Karpas-422 (cell line): ENCODE measurements at regions not wholly inside any gene's neighbourhood (a gene's known extent, or its start where the extent isn't known, plus 50 kb on each side); places are given as distances from the start of the nearest gene placed in this dataset.
"Not testable (repeated sequence)": the region's sequence is repeated elsewhere in the genome, so short reads cannot be mapped to it uniquely, and the experiment has no call there.

Experiments used
- DNase-seq: peaks from one replicate; pipeline ENCODE4 v3.0.0-alpha.2; 2015
- H2AFZ ChIP-seq: fragments of 200-600 bp; sonication (generic); 2 replicates; pipeline ENCODE4 v1.6.1; 2014; ENCODE audit warnings: antibody characterized with exemption, low read length, mixed read lengths
- H3K27ac ChIP-seq: fragments of 200-600 bp; sonication (generic); 2 replicates; pipeline ENCODE4 v1.5.1; 2014; ENCODE audit warnings: mild to moderate bottlenecking, low read length, moderate library complexity
- H3K27me3 ChIP-seq: fragments of 200-600 bp; sonication (generic); 2 replicates; pipeline ENCODE4 v1.6.1; 2014; ENCODE audit warnings: low read length, mixed read lengths
- H3K36me3 ChIP-seq: fragments of 200-600 bp; sonication (generic); 2 replicates; pipeline ENCODE4 v1.6.1; 2014; ENCODE audit warnings: low read length, mixed read lengths; ENCODE audit not compliant: insufficient read depth
- H3K4me1 ChIP-seq: fragments of 200-600 bp; sonication (generic); 2 replicates; pipeline ENCODE4 v1.6.1; 2014; ENCODE audit warnings: mild to moderate bottlenecking, low read length, mixed read lengths
- H3K4me2 ChIP-seq: fragments of 200-600 bp; sonication (generic); 2 replicates; pipeline ENCODE4 v1.6.1; 2014; ENCODE audit warnings: low read length, low read depth, mild to moderate bottlenecking; ENCODE audit not compliant: poor library complexity, severe bottlenecking
- H3K4me3 ChIP-seq: fragments of 200-600 bp; sonication (generic); 2 replicates; pipeline ENCODE4 v1.5.1; 2014; ENCODE audit warnings: mild to moderate bottlenecking, antibody characterized with exemption, low read length, mixed read lengths
- H3K79me2 ChIP-seq: fragments of 200-600 bp; sonication (generic); 2 replicates; pipeline ENCODE4 v1.6.1; 2014; ENCODE audit warnings: mild to moderate bottlenecking, low read length, mixed read lengths
- H3K9ac ChIP-seq: fragments of 200-600 bp; sonication (generic); 2 replicates; pipeline ENCODE4 v1.6.0; 2014; ENCODE audit warnings: low read length
- H3K9me2 ChIP-seq: fragments of 200-600 bp; sonication (generic), shearing (Covaris generic); replicated peaks from 2 replicates; pipeline ENCODE4 v1.6.0; 2014; ENCODE audit warnings: mild to moderate bottlenecking, low read length, moderate library complexity; ENCODE audit not compliant: insufficient read depth
- H3K9me3 ChIP-seq: fragments of 300-700, 200-600 bp; sonication (generic); 2 replicates; pipeline ENCODE4 v1.6.1; 2014; ENCODE audit warnings: low read length, mixed read lengths
- H4K20me1 ChIP-seq: fragments of 200-600 bp; sonication (generic); 2 replicates; pipeline ENCODE4 v1.6.1; 2014; ENCODE audit warnings: mild to moderate bottlenecking, antibody characterized with exemption, low read length, low read depth; ENCODE audit not compliant: insufficient read depth

DNA sequence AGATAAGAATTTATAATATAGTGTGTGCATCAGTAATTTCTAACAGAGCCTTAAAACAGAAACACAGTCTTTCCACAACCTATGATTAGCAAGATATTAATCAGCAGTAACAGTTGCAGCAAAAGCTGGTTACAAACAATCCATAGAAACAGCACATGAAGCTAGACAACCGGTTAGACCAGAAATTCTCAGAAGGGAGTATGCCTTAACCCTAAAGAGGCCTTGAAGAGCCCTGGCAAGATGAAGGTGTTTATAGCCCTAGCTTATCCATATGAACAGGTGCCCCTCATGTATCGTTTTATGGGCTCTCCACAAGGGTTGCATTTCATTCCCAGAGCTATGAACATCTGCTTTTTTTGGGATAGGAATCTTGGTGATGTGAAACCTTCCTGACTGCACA lies 117.1 kb upstream of the ANKRD30A start:
- H2AFZ ChIP-seq, H3K27ac ChIP-seq, DNase-seq, H3K36me3 ChIP-seq, H3K4me1 ChIP-seq, H3K27me3 ChIP-seq, H3K4me3 ChIP-seq, H3K9ac ChIP-seq, H3K79me2 ChIP-seq, H3K9me3 ChIP-seq, H3K4me2 ChIP-seq, H3K9me2 ChIP-seq, H4K20me1 ChIP-seq: not testable (repeated sequence)

DNA sequence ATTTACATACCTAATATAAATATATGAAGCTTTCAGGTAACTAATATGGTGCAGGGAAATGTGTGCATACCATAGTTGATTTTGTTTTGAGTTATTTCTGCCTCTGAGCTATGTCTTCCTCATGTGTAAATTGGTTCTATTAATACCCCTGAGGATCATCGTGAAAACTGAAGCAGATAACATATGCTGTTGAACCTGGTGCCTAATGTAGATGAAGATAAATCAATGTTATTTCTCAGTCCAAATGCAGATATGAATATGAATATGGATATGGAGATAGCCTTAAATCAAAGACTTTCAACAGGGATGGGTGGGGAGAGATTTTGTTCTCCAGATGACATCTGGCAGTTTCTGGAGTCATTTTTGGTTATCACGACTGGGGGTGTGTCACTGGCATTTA lies 122.3 kb upstream of the ANKRD30A start:
- H3K9ac ChIP-seq, result no peak overlapping the region

DNA sequence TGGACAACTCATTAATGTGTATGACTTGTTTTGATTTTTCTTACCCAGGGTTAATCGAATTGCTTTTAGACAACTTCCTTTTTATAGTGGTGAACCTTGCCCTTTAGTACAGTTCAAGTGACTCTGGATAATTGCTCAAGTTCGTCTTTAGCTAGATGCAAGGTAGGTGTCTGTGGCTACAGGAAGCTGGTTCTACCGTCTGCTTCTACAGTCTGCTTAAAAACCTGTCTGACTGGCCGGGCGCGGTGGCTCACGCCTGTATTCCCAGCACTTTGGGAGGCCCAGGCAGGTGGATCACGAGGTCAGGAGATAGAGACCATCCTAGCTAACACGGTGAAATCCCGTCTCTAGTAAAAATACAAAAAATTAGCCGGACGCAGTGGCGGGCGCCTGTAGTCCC lies 129.6 kb upstream of the ANKRD30A start:
- H2AFZ ChIP-seq, H3K27ac ChIP-seq, H3K4me2 ChIP-seq, H4K20me1 ChIP-seq, H3K9me2 ChIP-seq, H3K4me3 ChIP-seq, H3K27me3 ChIP-seq, H3K36me3 ChIP-seq, DNase-seq, H3K4me1 ChIP-seq, H3K79me2 ChIP-seq, H3K9ac ChIP-seq, H3K9me3 ChIP-seq: not testable (repeated sequence)

More for the DNA sequence above, 122.3 kb upstream of the ANKRD30A start:
- no peaks in the 10 kb centered on the region for H3K79me2 ChIP-seq
- no peaks in the 10 kb centered on the region for H3K27me3 ChIP-seq
- H3K27ac ChIP-seq, result no peak overlapping the region
- no peaks in the 10 kb centered on the region for H4K20me1 ChIP-seq
- no peaks in the 10 kb centered on the region for H3K9me3 ChIP-seq
- H3K4me1 ChIP-seq, result no peaks in the 10 kb centered on the region
- H2AFZ ChIP-seq, result no peak overlapping the region
- H3K36me3 ChIP-seq, result no peaks in the 10 kb centered on the region
- no peaks in the 10 kb centered on the region for H3K9me2 ChIP-seq
- no peak overlapping the region for H3K4me3 ChIP-seq
- no peak overlapping the region for H3K4me2 ChIP-seq
- no peak for DNase-seq

DNA sequence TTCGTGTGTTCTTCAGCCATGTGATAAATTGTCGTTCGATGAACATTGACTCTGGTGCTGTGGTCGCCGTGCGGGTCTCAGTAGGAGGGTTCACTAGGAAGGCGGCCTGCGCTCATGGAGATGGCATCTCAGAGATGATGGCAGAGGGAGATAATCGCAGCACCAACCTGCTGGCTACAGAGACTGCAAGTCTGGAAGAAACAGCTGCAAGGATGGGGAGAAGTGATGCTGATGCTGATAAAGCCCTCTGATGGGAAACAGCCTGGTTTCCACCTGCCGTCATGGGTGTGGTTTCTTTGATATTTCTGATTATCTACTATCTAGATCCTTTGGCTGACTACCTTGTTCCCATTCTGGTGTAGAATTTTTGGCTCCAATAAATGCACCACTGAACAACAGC lies 130.5 kb upstream of the ANKRD30A start:
- DNase-seq, result no peak
- no peaks in the 10 kb centered on the region for H3K36me3 ChIP-seq
- H3K4me2 ChIP-seq, result no peak overlapping the region
- no peak overlapping the region for H3K9ac ChIP-seq
- H2AFZ ChIP-seq, result no peak overlapping the region
- no peak overlapping the region for H3K4me3 ChIP-seq
- H3K79me2 ChIP-seq, result no peaks in the 10 kb centered on the region
- no peaks in the 10 kb centered on the region for H3K9me2 ChIP-seq
- H3K27ac ChIP-seq, result no peak overlapping the region
- H4K20me1 ChIP-seq, result no peaks in the 10 kb centered on the region
- no peaks in the 10 kb centered on the region for H3K4me1 ChIP-seq
- H3K27me3 ChIP-seq, result no peaks in the 10 kb centered on the region
- H3K9me3 ChIP-seq, result peaks cover 4% of the 10 kb centered on the region

DNA sequence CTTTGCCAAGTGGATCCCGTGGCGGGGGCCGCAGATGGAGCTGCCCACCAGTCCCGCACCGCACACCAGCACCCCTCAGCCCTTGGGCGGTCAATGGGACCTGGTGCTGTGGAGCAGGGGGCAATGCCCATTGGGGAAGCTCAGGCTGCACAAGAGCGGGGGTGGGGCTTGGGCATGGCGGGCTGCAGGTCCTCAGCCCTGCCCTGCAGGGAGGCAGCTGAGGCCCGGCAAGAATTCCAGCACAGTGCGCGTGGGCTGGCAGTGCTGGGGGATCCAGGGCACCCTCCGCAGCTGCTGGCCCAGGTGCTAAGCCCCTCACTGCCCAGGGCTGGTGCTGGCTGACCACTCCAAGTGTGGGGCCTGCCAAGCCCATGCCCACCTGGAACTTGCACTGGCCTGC lies 136.2 kb upstream of the ANKRD30A start:
- Histone ChIP-seq H4K20me1 (no peaks in the 10 kb centered on the region), H3K4me2 (no peak overlapping the region), H3K79me2 (no peaks in the 10 kb centered on the region), H2AFZ (no peak overlapping the region), H3K4me1 (no peaks in the 10 kb centered on the region), H3K27ac (no peak overlapping the region), H3K9me3 (peaks cover 5% of the 10 kb centered on the region), H3K36me3 (no peaks in the 10 kb centered on the region), H3K27me3 (no peaks in the 10 kb centered on the region), H3K4me3 (no peak overlapping the region), H3K9me2 (no peaks in the 10 kb centered on the region), H3K9ac (no peak overlapping the region)
- no peak for DNase-seq

DNA sequence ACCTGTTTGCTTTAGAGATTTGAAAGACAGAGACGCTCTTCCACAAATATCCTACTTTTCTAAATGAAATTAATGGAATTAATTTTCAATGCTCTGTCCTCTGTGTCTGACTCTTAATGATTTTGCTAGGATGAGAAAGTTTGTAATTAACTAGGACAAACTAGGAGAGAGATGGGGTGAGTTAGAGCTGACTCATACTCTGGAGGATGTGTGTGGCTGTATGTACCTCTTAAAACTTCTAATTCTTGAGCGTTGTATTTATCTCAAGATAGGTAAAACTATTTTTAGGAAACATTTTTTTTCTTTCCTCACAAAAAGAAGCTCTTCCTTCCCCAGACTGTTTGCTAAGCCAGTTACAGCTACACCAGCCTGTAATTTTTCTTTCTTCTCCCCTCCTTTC lies 178.8 kb upstream of the ANKRD30A start:
- H3K79me2 ChIP-seq, result no peaks in the 10 kb centered on the region
- no peaks in the 10 kb centered on the region for H3K27me3 ChIP-seq
- H3K4me1 ChIP-seq, result no peaks in the 10 kb centered on the region
- H3K36me3 ChIP-seq, result no peaks in the 10 kb centered on the region
- no peaks in the 10 kb centered on the region for H4K20me1 ChIP-seq
- H3K4me3 ChIP-seq, result no peak overlapping the region
- no peak overlapping the region for H3K27ac ChIP-seq
- no peak overlapping the region for H2AFZ ChIP-seq
- DNase-seq, result no peak
- H3K4me2 ChIP-seq, result no peak overlapping the region
- H3K9me2 ChIP-seq, result no peaks in the 10 kb centered on the region
- no peak overlapping the region for H3K9ac ChIP-seq
- H3K9me3 ChIP-seq, result no peaks in the 10 kb centered on the region

DNA sequence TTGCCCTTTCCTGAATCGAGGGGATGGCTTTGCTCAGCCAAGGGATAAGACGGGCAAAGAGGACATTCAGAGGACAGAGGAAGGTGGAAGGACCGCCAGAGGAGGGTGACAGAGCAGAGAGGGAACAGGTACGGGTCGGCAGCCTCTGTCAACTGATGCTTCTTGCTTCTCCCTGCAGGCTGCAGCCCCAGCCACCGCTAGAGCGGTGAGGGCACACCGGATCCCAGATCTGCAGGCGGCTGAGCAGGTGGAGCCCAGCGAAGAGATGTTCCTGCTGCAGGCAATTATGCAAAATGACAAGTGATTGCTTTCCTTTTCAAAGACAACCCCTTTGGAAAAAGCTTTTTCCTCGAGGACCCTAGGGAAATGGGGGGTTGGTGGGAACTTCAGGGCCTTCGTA lies 181.9 kb upstream of the ANKRD30A start:
- no peaks in the 10 kb centered on the region for H3K9me2 ChIP-seq
- H3K27me3 ChIP-seq, result no peaks in the 10 kb centered on the region
- H3K9me3 ChIP-seq, result no peaks in the 10 kb centered on the region
- no peak overlapping the region for H3K9ac ChIP-seq
- H3K79me2 ChIP-seq, result no peaks in the 10 kb centered on the region
- H3K27ac ChIP-seq, result no peak overlapping the region
- no peaks in the 10 kb centered on the region for H3K4me1 ChIP-seq
- H3K4me3 ChIP-seq, result no peak overlapping the region
- H3K36me3 ChIP-seq, result no peaks in the 10 kb centered on the region
- H2AFZ ChIP-seq, result no peak overlapping the region
- H4K20me1 ChIP-seq, result no peaks in the 10 kb centered on the region
- no peak for DNase-seq
- no peak overlapping the region for H3K4me2 ChIP-seq

DNA sequence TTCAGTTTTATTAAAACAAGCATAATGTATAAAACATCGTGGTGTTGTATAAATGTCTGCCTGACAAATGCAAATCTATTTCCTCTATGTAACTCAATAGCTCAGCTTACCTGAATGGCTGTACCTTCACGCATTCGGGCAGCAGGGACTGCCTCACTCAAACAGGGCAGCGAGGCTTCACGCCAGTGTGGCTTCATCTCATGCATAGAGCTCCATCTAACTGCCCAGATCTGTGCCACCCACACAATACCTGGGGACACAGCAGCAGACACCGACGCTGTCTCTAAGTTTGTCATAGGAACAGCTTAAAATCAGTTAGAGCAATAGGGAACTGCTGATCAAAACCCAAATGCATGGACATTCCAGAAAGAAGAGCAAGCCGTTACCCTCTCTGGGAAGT lies 182.8 kb upstream of the ANKRD30A start:
- H3K9me2 ChIP-seq, result no peaks in the 10 kb centered on the region
- DNase-seq, result no peak
- no peaks in the 10 kb centered on the region for H3K79me2 ChIP-seq
- no peak overlapping the region for H2AFZ ChIP-seq
- H3K4me2 ChIP-seq, result no peak overlapping the region
- H3K27me3 ChIP-seq, result no peaks in the 10 kb centered on the region
- no peak overlapping the region for H3K9ac ChIP-seq
- H4K20me1 ChIP-seq, result no peaks in the 10 kb centered on the region
- H3K9me3 ChIP-seq, result no peaks in the 10 kb centered on the region
- no peaks in the 10 kb centered on the region for H3K4me1 ChIP-seq
- no peak overlapping the region for H3K27ac ChIP-seq
- H3K36me3 ChIP-seq, result no peaks in the 10 kb centered on the region
- no peak overlapping the region for H3K4me3 ChIP-seq

GRCh38 chr10:36903040-36903439 lies 222.4 kb upstream of the ANKRD30A start:
- Histone ChIP-seq H3K9ac (no peak overlapping the region), H3K4me1 (no peaks in the 10 kb centered on the region), H3K27me3 (no peaks in the 10 kb centered on the region), H4K20me1 (no peaks in the 10 kb centered on the region), H3K79me2 (no peaks in the 10 kb centered on the region), H2AFZ (no peak overlapping the region), H3K4me2 (no peak overlapping the region), H3K36me3 (no peaks in the 10 kb centered on the region), H3K4me3 (no peak overlapping the region), H3K27ac (no peak overlapping the region), H3K9me2 (no peaks in the 10 kb centered on the region), H3K9me3 (no peaks in the 10 kb centered on the region)
- DNase-seq, result no peak
